Stimulated activated CD8-positive, alpha-beta memory T cell treated with anti-CD3 and anti-CD28 coated beads, Interleukin-7, amount 100 ng/mL, for 48 hours (primary cell): ENCODE measurements at regions not wholly inside any gene's neighbourhood (a gene's known extent, or its start where the extent isn't known, plus 50 kb on each side); places are given as distances from the start of the nearest gene placed in this dataset.
"Not testable (repeated sequence)": the region's sequence is repeated elsewhere in the genome, so short reads cannot be mapped to it uniquely, and the experiment has no call there.

Experiments
- DNase-seq, 2 donors: peaks; one replicate each; pipeline ENCODE4 v3.0.0-alpha.2; 2020; ENCODE audit warnings: low read depth in 1 of 2; ENCODE audit errors: extremely low read depth in 1 of 2

- no peak for DNase-seq
Measured at GRCh38 chr2:199216253-199216652, 241.5 kb downstream of the SATB2 start.

DNA sequence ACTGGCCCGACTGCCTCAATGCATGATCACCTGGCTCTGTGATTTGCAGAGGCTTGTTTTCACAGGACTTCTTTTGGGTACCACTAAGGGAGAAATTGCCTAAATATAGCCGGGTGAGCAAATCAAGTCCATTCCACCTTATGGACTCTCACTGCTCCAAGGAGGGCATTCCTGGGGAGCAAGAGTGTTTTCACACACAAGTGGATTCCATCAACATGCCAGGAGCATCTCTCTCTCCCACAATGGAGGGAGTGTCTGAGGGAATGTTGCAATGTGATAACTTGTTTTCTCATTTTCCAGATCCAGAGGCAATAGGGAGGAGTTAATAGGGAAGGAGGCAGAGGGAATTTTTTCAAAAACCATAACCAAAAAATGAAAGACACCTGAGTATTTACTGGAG, 250.7 kb downstream of the SATB2 start:
- DNase-seq: no peak

DNA sequence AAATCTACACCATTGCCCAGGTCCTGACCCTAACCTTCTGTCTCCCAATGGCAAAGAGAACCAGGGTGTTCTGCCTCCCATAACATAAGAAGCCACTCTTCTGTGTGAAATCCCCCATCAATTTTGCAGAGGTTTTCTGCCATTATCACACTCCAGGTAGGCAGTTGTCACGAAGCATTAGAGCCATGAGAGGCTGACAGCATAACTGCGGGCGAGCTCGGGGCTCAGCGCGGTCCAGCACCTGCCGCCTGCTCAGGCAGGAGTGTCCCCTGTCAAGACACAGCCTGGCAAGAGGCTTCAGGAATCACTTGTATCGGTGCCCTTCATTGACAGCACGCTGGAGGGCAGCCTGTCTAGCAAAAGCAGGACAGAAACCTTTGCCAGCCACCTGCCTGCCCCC, 251.2 kb downstream of the SATB2 start:
- no peak for DNase-seq

- no peak for DNase-seq
Measured at GRCh38 chr2:199202964-199203363, 254.8 kb downstream of the SATB2 start.

DNA sequence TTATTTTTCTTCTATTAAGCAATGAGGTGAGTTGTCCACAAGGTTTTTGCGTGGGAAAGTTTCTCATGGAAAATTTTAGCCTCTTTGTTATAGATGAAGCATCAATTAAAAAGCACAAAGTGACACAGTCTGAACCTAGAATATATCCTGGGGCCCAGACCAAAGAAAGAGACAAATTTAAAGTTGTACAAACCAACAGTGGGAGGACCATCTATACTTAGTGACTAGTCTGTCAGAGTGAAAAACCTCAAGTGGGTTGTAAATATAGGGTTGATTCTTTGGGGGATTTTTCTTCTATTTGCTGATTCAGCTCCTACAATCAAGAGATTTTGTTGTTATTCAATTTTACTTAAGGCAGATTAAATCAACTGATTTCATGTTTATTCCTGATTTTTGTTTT, 256.2 kb downstream of the SATB2 start:
- DNase-seq: no peak

- DNase-seq: no peak
Measured at GRCh38 chr2:199199797-199200196, 257.9 kb downstream of the SATB2 start.

DNA sequence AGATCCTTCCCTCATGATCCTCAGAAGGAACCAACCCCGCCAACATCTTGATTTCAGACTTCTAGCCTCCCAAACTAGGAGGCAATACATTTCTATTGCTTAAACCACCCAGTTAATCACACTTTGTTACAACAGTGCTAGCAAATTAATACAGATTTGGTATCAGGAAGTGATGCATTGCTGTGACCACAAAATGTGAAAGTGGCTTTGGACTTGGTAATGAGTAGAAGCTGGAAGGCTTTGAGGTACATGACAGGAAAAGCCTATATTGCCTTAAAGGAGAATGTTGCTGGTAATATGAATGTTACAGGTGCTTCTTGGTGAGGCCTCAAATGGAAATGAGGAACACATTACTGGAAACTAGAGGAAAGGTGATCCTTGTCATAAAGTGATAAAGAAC, 260.3 kb downstream of the SATB2 start:
- DNase-seq: no peak

DNA sequence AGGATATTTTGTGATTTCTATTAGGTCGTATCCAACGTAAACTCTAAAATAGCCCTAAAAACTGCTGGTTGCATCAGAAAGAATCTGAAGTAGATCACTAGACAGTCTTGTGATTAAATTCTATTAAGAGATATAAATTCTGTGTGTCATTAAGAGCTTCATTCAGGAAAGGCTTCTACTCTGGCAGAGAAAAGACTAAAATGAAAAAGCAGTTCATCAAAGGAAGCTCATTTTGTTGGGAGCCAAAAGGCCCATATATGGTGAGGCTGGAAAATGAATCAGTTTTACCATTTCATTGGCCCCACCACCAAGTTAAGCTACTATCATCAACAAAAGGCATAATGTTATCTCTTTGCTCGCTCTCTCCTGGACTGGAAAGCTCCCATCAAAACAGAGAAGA, 261.1 kb downstream of the SATB2 start:
- DNase-seq: no peak

DNA sequence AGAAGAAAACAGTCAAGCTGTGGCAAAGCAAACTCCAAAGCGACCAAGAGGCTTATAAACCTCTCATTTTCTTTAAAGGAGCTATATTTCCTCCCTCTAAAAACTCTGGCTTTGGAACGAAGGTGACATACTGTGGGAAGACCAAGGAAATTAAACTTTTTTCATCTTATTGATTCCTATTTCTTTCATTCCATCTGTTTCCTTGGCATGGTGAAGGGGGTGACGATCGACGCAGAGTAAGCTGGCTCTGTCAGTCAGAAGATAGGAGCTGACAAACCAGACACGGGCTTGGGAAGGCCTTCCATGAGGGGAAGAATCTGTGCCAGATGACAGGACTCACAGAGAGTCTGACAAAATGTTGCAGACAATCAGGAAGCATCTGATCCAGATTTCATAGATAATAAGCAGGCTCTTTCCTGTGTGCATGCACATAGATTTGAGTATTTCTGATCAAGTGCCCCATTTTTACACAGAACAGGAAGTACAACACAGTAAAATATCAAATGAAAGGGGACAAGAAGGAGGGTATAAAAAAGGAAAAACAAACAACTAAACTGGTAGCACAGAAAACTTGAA, 261.7 kb downstream of the SATB2 start:
- no peak for DNase-seq

- DNase-seq: no peak
Measured at GRCh38 chr2:199191461-199191860, 266.3 kb downstream of the SATB2 start.

DNA sequence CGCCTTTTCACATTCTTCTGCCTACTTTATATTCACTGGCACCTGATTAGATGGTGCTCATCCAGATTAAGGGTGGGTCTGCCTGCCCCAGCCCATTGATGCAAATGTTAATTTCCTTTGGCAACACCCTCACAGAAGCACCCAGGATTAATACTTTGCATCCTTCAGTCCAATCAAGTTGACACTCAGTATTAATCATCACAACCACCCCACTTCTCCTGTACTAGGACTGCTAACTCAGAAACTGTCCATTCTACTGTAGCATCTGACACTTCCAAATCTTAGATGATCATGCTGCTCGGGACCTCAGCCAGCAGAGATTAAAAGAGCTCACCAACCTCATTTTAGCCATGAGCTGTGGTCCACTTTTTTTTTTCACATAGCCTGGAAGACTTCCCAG, 268.5 kb downstream of the SATB2 start:
- DNase-seq: no peak

- no peak for DNase-seq
Measured at GRCh38 chr2:199186301-199186751, 271.4 kb downstream of the SATB2 start.

DNA sequence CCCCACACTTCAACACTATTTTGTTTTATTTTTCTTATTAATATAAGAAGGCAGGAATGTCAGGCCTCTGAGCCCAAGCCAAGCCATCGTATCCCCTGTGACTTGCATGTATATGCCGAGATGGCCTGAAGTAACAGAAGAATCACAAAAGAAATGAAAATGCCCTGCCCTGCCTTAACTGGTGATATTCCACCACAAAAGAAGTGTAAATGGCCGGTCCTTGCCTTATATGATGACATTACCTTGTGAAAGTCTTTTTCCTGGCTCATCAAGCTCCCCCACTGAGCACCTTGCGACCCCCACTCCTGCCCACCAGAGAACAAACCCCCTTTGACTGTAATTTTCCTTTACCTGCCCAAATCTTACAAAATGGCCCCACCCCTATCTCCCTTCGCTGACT, 272.6 kb downstream of the SATB2 start:
- DNase-seq: not testable (repeated sequence)

GRCh38 chr2:199163613-199164458, 293.9 kb downstream of the SATB2 start:
- no peak for DNase-seq

- DNase-seq: no peak
Measured at GRCh38 chr2:199160677-199161465, 296.9 kb downstream of the SATB2 start.

GRCh38 chr2:199160081-199160480, 297.7 kb downstream of the SATB2 start:
- no peak for DNase-seq

- no peak for DNase-seq
Measured at GRCh38 chr2:199148076-199148845, 309.5 kb downstream of the SATB2 start.

DNA sequence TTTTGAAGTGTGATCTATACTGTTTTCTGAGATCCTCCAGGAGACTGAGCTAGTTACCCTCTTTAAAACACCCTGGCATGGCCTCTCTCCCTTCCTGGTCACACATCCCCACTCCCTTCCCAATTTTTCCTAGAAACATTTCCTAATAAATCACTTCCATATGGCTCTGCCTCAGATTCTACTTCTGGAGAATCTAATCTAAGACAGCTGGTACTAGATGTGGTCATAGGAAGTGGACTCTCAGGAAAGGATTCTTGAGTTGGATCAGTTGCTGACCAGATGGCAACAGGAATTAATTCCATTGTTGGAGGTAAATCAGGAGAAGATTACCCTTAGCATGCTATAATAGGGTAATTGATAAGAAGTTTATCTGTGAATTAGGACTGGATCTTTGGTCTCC, 310.5 kb downstream of the SATB2 start:
- DNase-seq: no peak

DNA sequence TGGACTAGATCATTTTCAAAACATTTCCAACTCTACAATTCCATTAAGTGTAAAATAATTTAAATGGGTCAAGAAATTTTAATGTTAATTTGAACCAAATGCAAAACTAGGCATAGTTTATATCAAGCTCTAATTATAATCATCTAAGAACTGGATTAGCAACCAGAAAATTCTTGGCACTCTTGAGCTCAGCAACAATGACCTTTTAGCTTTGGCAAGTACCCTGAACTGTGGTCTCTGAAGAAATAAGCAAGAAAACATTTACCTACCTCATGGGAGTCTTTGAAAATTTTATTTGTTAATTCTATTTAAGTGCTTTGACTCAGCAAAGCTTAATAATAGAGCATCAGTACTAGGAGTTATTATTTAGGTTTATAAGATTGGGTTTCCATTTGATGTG, 313.2 kb downstream of the SATB2 start:
- no peak for DNase-seq

DNA sequence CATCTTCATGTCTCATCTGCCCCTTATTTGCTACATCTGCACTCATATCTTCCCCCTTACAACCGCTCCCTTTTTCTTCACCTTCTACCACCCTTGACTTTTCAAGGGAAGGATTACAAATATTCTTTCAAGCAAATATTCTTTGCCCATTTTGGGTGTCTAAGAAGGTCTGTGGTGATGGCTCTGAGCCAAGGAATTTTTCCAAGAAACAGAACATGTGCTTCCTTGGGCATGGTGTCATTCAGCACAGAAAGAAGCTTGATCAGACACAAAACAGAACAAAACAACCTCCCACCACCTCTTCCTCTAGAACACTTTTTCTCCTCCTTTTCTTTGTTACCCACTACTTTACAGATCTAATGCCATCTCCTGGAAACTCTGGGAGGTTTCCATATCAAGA, 313.7 kb downstream of the SATB2 start:
- DNase-seq: no peak

- DNase-seq: no peak
Measured at GRCh38 chr2:199136681-199137080, 321.1 kb downstream of the SATB2 start.
